ENCODE measurements at regions not wholly inside any gene's neighbourhood (a gene's known extent, or its start where the extent isn't known, plus 50 kb on each side); places are given as distances from the start of the nearest gene placed in this dataset.

GRCh38 chr5:14948383-14948782 lies 76.8 kb upstream of the ANKH start:
- Histone ChIP-seq H3K79me1 (ENCODE audit: low read depth, low read length) (no peaks in the 10 kb centered on the region), H2BK120ac (ENCODE audit: low read depth, low read length) (no peak overlapping the region), H3K36me3 (replicated peaks in 1 of 2; ENCODE audit: control insufficient read depth in 2 of 2, insufficient read depth in 2 of 2, low read length in 2 of 2) (no peaks in the 10 kb centered on the region), H3K9me3 (replicated peaks in 1 of 2; ENCODE audit: control insufficient read depth in 2 of 2, insufficient read depth in 1 of 2, low read depth in 1 of 2, low read length in 2 of 2) (no peaks in the 10 kb centered on the region), H3K18ac (ENCODE audit: low read length) (no peak overlapping the region), H3K4me2 (ENCODE audit: insufficient read depth, low read length, poor library complexity, severe bottlenecking) (no peak overlapping the region), H2BK15ac (ENCODE audit: low read length) (no peak overlapping the region), H2BK5ac (ENCODE audit: low read length) (no peak overlapping the region), H4K91ac (ENCODE audit: low read depth, low read length, poor library complexity) (no peak overlapping the region), H3K4me3 (ENCODE audit: low read length in 2 of 2) (no peak overlapping the region), H4K8ac (ENCODE audit: low read depth, low read length) (no peak overlapping the region), H3K4ac (ENCODE audit: low read length) (no peak overlapping the region), H3K9ac (ENCODE audit: low read depth, low read length, poor library complexity) (no peak overlapping the region), H3K23ac (ENCODE audit: low read depth, low read length, poor library complexity) (no peak overlapping the region), H2AFZ (ENCODE audit: low read length) (no peak overlapping the region), H3K14ac (ENCODE audit: low read length) (no peak overlapping the region), H2AK5ac (ENCODE audit: low read depth, low read length) (no peak overlapping the region), H2BK12ac (ENCODE audit: low read length) (no peak overlapping the region), H3K27ac (replicated peaks; ENCODE audit: low read length) (no peak overlapping the region), H3K4me1 (ENCODE audit: control insufficient read depth in 2 of 2, insufficient read depth in 1 of 2, low read depth in 1 of 2, low read length in 2 of 2) (peaks cover 2 to 3% of the 10 kb centered on the region in 2 donors), H3K27me3 (ENCODE audit: control insufficient read depth in 3 of 3, insufficient read depth in 3 of 3, low read depth in 1 of 3, low read length in 3 of 3) (peaks cover 0 to 3% (median 0%) of the 10 kb centered on the region in 3 experiments)
- WGBS, 2 donors (ENCODE audit: extremely low coverage in 2 of 2, insufficient read length in 2 of 2, insufficient replicate concordance in 1 of 2), result no CpG with 5 or more reads among the region's 4 CpGs
- no peak for DNase-seq (ENCODE audit: low spot score)

- Histone ChIP-seq H3K14ac (ENCODE audit: low read length) (no peak overlapping the region), H3K27me3 (ENCODE audit: control insufficient read depth in 3 of 3, insufficient read depth in 3 of 3, low read depth in 1 of 3, low read length in 3 of 3) (no peaks in the 10 kb centered on the region), H3K27ac (replicated peaks; ENCODE audit: low read length) (no peak overlapping the region), H3K4me1 (ENCODE audit: control insufficient read depth in 2 of 2, insufficient read depth in 1 of 2, low read depth in 1 of 2, low read length in 2 of 2) (peaks cover 2 to 3% of the 10 kb centered on the region in 2 donors), H2BK12ac (ENCODE audit: low read length) (no peak overlapping the region), H3K36me3 (replicated peaks in 1 of 2; ENCODE audit: control insufficient read depth in 2 of 2, insufficient read depth in 2 of 2, low read length in 2 of 2) (no peaks in the 10 kb centered on the region), H3K18ac (ENCODE audit: low read length) (no peak overlapping the region), H4K91ac (ENCODE audit: low read depth, low read length, poor library complexity) (no peak overlapping the region), H2BK15ac (ENCODE audit: low read length) (no peak overlapping the region), H2AK5ac (ENCODE audit: low read depth, low read length) (no peak overlapping the region), H3K4me2 (ENCODE audit: insufficient read depth, low read length, poor library complexity, severe bottlenecking) (no peak overlapping the region), H2BK5ac (ENCODE audit: low read length) (no peak overlapping the region), H2AFZ (ENCODE audit: low read length) (peak overlapping the region; percentile 52), H3K9me3 (replicated peaks in 1 of 2; ENCODE audit: control insufficient read depth in 2 of 2, insufficient read depth in 1 of 2, low read depth in 1 of 2, low read length in 2 of 2) (no peaks in the 10 kb centered on the region), H4K8ac (ENCODE audit: low read depth, low read length) (no peak overlapping the region), H3K79me1 (ENCODE audit: low read depth, low read length) (no peaks in the 10 kb centered on the region), H3K4ac (ENCODE audit: low read length) (no peak overlapping the region), H3K4me3 (ENCODE audit: low read length in 2 of 2) (no peak overlapping the region), H3K9ac (ENCODE audit: low read depth, low read length, poor library complexity) (no peak overlapping the region), H3K23ac (ENCODE audit: low read depth, low read length, poor library complexity) (no peak overlapping the region), H2BK120ac (ENCODE audit: low read depth, low read length) (no peak overlapping the region)
- DNase-seq (ENCODE audit: low spot score), result no peak
- WGBS, 2 donors (ENCODE audit: extremely low coverage in 2 of 2, insufficient read length in 2 of 2, insufficient replicate concordance in 1 of 2), result no CpG with 5 or more reads among the region's 4 CpGs
Observed at GRCh38 chr5:14946815-14947620, 75.4 kb upstream of the ANKH start.

- Histone ChIP-seq H2AFZ (ENCODE audit: low read length) (no peak overlapping the region), H3K14ac (ENCODE audit: low read length) (no peak overlapping the region), H3K4ac (ENCODE audit: low read length) (no peak overlapping the region), H2AK5ac (ENCODE audit: low read depth, low read length) (no peak overlapping the region), H3K4me3 (ENCODE audit: low read length in 2 of 2) (no peak overlapping the region), H3K4me1 (ENCODE audit: control insufficient read depth in 2 of 2, insufficient read depth in 1 of 2, low read depth in 1 of 2, low read length in 2 of 2) (peaks cover 2 to 3% of the 10 kb centered on the region in 2 donors), H3K36me3 (replicated peaks in 1 of 2; ENCODE audit: control insufficient read depth in 2 of 2, insufficient read depth in 2 of 2, low read length in 2 of 2) (no peaks in the 10 kb centered on the region), H3K23ac (ENCODE audit: low read depth, low read length, poor library complexity) (no peak overlapping the region), H2BK5ac (ENCODE audit: low read length) (no peak overlapping the region), H4K8ac (ENCODE audit: low read depth, low read length) (no peak overlapping the region), H3K79me1 (ENCODE audit: low read depth, low read length) (no peaks in the 10 kb centered on the region), H3K27ac (replicated peaks; ENCODE audit: low read length) (no peak overlapping the region), H3K27me3 (ENCODE audit: control insufficient read depth in 3 of 3, insufficient read depth in 3 of 3, low read depth in 1 of 3, low read length in 3 of 3) (no peaks in the 10 kb centered on the region), H3K18ac (ENCODE audit: low read length) (no peak overlapping the region), H3K9ac (ENCODE audit: low read depth, low read length, poor library complexity) (no peak overlapping the region), H2BK15ac (ENCODE audit: low read length) (no peak overlapping the region), H4K91ac (ENCODE audit: low read depth, low read length, poor library complexity) (no peak overlapping the region), H2BK120ac (ENCODE audit: low read depth, low read length) (no peak overlapping the region), H3K9me3 (replicated peaks in 1 of 2; ENCODE audit: control insufficient read depth in 2 of 2, insufficient read depth in 1 of 2, low read depth in 1 of 2, low read length in 2 of 2) (peaks cover 2 to 4% of the 10 kb centered on the region in 2 donors), H2BK12ac (ENCODE audit: low read length) (no peak overlapping the region), H3K4me2 (ENCODE audit: insufficient read depth, low read length, poor library complexity, severe bottlenecking) (no peak overlapping the region)
- DNase-seq (ENCODE audit: low spot score), result no peak
- no CpG with 5 or more reads among the region's 3 CpGs for WGBS, 2 donors (ENCODE audit: extremely low coverage in 2 of 2, insufficient read length in 2 of 2, insufficient replicate concordance in 1 of 2)
Observed at GRCh38 chr5:14945450-14945849, 73.9 kb upstream of the ANKH start.

- H2BK120ac ChIP-seq (ENCODE audit: low read depth, low read length), result no peak overlapping the region
- H3K27me3 ChIP-seq (ENCODE audit: control insufficient read depth in 3 of 3, insufficient read depth in 3 of 3, low read depth in 1 of 3, low read length in 3 of 3), result no peaks in the 10 kb centered on the region
- H3K4ac ChIP-seq (ENCODE audit: low read length), result no peak overlapping the region
- no peak overlapping the region for H4K91ac ChIP-seq (ENCODE audit: low read depth, low read length, poor library complexity)
- H3K14ac ChIP-seq (ENCODE audit: low read length), result no peak overlapping the region
- H2BK5ac ChIP-seq (ENCODE audit: low read length), result no peak overlapping the region
- H3K23ac ChIP-seq (ENCODE audit: low read depth, low read length, poor library complexity), result no peak overlapping the region
- H3K9ac ChIP-seq (ENCODE audit: low read depth, low read length, poor library complexity), result no peak overlapping the region
- H2AFZ ChIP-seq (ENCODE audit: low read length), result no peak overlapping the region
- no peaks in the 10 kb centered on the region for H3K36me3 ChIP-seq (replicated peaks in 1 of 2; ENCODE audit: control insufficient read depth in 2 of 2, insufficient read depth in 2 of 2, low read length in 2 of 2)
- no peak overlapping the region for H3K4me2 ChIP-seq (ENCODE audit: insufficient read depth, low read length, poor library complexity, severe bottlenecking)
- H3K9me3 ChIP-seq (replicated peaks in 1 of 2; ENCODE audit: control insufficient read depth in 2 of 2, insufficient read depth in 1 of 2, low read depth in 1 of 2, low read length in 2 of 2), result peaks cover 2 to 4% of the 10 kb centered on the region in 2 donors
- no peak overlapping the region for H4K8ac ChIP-seq (ENCODE audit: low read depth, low read length)
- H2BK12ac ChIP-seq (ENCODE audit: low read length), result no peak overlapping the region
- no peak overlapping the region for H3K4me3 ChIP-seq (ENCODE audit: low read length in 2 of 2)
- WGBS, 2 donors (ENCODE audit: extremely low coverage in 2 of 2, insufficient read length in 2 of 2, insufficient replicate concordance in 1 of 2), result no CpG with 5 or more reads among the region's 3 CpGs
- no peak overlapping the region for H2AK5ac ChIP-seq (ENCODE audit: low read depth, low read length)
- H3K27ac ChIP-seq (replicated peaks; ENCODE audit: low read length), result no peak overlapping the region
- H2BK15ac ChIP-seq (ENCODE audit: low read length), result no peak overlapping the region
- no peak for DNase-seq (ENCODE audit: low spot score)
- H3K4me1 ChIP-seq (ENCODE audit: control insufficient read depth in 2 of 2, insufficient read depth in 1 of 2, low read depth in 1 of 2, low read length in 2 of 2), result peaks cover 2 to 3% of the 10 kb centered on the region in 2 donors
- no peak overlapping the region for H3K18ac ChIP-seq (ENCODE audit: low read length)
- no peaks in the 10 kb centered on the region for H3K79me1 ChIP-seq (ENCODE audit: low read depth, low read length)
Observed at GRCh38 chr5:14944996-14945395, 73.4 kb upstream of the ANKH start.

All from neuronal stem cell (in vitro differentiated cells).